Keratinocyte (primary cell): ENCODE measurements at regions not wholly inside any gene's neighbourhood (a gene's known extent, or its start where the extent isn't known, plus 50 kb on each side); places are given as distances from the start of the nearest gene placed in this dataset.

Source experiments
- DNase-seq: peaks from one replicate; pipeline ENCODE4 v3.0.0-alpha.2; 2011; ENCODE audit warnings: low read depth, missing footprints, low spot score
- FAIRE-seq: peaks from 2 replicates; lab custom pipeline; 2011; peaks lifted over from hg19 to GRCh38; lab: Jason Lieb, UNC
- H2AFZ ChIP-seq: 2 replicates; pipeline ENCODE4 v1.6.0; 2012; ENCODE audit warnings: low read length, control low read depth, inconsistent platforms; ENCODE audit not compliant: control insufficient read depth
- H3K27ac ChIP-seq: 2 replicates; pipeline ENCODE4 v1.5.1; 2011; ENCODE audit warnings: low read length; ENCODE audit not compliant: control insufficient read depth, insufficient read depth
- H3K27me3 ChIP-seq: 3 replicates; pipeline ENCODE4 v1.6.0; 2011; ENCODE audit warnings: low read length; ENCODE audit not compliant: control insufficient read depth, insufficient read depth; ENCODE audit errors: extremely low read depth
- H3K36me3 ChIP-seq, 2 experiments: 2 replicates in 1 of 2; 3 replicates in 1 of 2; pipeline ENCODE4 v1.5.1; 2011; ENCODE audit warnings: low read length in 2 of 2, mild to moderate bottlenecking in 1 of 2; ENCODE audit not compliant: control insufficient read depth in 2 of 2, insufficient read depth in 2 of 2; ENCODE audit errors: extremely low read depth in 1 of 2
- H3K4me1 ChIP-seq: 3 replicates; pipeline ENCODE4 v1.5.1; 2011; ENCODE audit warnings: low read length; ENCODE audit not compliant: control insufficient read depth, insufficient read depth; ENCODE audit errors: extremely low read depth
- H3K4me2 ChIP-seq: 3 replicates; pipeline ENCODE4 v1.6.0; 2011; ENCODE audit warnings: low read depth, low read length; ENCODE audit not compliant: control insufficient read depth, insufficient read depth; ENCODE audit errors: extremely low read depth
- H3K4me3 ChIP-seq, 3 experiments: fragments of 200-600 bp in 1 of 3; sonication (generic) in 1 of 3; 2 replicates in 2 of 3; 3 replicates in 1 of 3; pipeline ENCODE4 v1.5.1; 2011 to 2016; ENCODE audit warnings: low read length in 3 of 3, mild to moderate bottlenecking in 3 of 3, control low read depth in 2 of 3, inconsistent platforms in 1 of 3, low read depth in 1 of 3, mixed read lengths in 1 of 3, mixed run types in 1 of 3, moderate library complexity in 1 of 3; ENCODE audit not compliant: control insufficient read depth in 2 of 3, insufficient read depth in 2 of 3; ENCODE audit errors: extremely low read depth in 1 of 3
- H3K79me2 ChIP-seq: 2 replicates; pipeline ENCODE4 v1.6.0; 2012; ENCODE audit warnings: low read length; ENCODE audit not compliant: control insufficient read depth, insufficient read depth
- H3K9ac ChIP-seq: 3 replicates; pipeline ENCODE4 v1.6.0; 2011; ENCODE audit warnings: low read length; ENCODE audit not compliant: control insufficient read depth, insufficient read depth; ENCODE audit errors: extremely low read depth
- H3K9me1 ChIP-seq: 3 replicates; pipeline ENCODE4 v1.6.0; 2011; ENCODE audit warnings: low read length; ENCODE audit not compliant: control insufficient read depth, insufficient read depth; ENCODE audit errors: extremely low read depth
- H3K9me3 ChIP-seq: 2 replicates; pipeline ENCODE4 v1.5.1; 2012; ENCODE audit warnings: low read depth, low read length; ENCODE audit not compliant: control insufficient read depth
- H4K20me1 ChIP-seq: 3 replicates; pipeline ENCODE4 v1.6.0; 2011; ENCODE audit warnings: low read length; ENCODE audit not compliant: control insufficient read depth, insufficient read depth; ENCODE audit errors: extremely low read depth
- CTCF ChIP-seq, 3 experiments: IDR thresholded peaks in 1 of 3; conservative IDR thresholded peaks in 1 of 3; optimal IDR thresholded peaks in 1 of 3; 2 replicates in 2 of 3; 3 replicates in 1 of 3; pipeline versions ENCODE3 to v1.5.1; 2011; ENCODE audit warnings: low read length in 3 of 3, mild to moderate bottlenecking in 3 of 3, moderate library complexity in 2 of 3, control low read depth in 1 of 3, inconsistent platforms in 1 of 3; ENCODE audit not compliant: insufficient read depth in 2 of 3; ENCODE audit errors: extremely low read depth in 1 of 3
- EZH2 ChIP-seq: IDR thresholded peaks from one replicate; pipeline ENCODE4 v1.6.1; 2012; ENCODE audit warnings: inconsistent platforms, mild to moderate bottlenecking, low read length, moderate library complexity
- dilution Hi-C: fragments of 300-500 bp; cut with MboI; formaldehyde crosslinking; loops from one replicate; pipeline ENCODE4 v1.7.0; 2020; ENCODE audit warnings: low sequenced_read_pairs; ENCODE audit not compliant: extremely low pct_ligation_motif_present

- dilution Hi-C loops, result no loop called here
- no peak overlapping the region for H3K27ac ChIP-seq
Observed at GRCh38 chr5:88644676-88645075, 238.3 kb downstream of the MEF2C start.

GRCh38 chr5:88643315-88643714 lies 239.7 kb downstream of the MEF2C start:
- no peak for FAIRE-seq
- DNase-seq, result no peak
- H3K4me3 ChIP-seq, result no peak overlapping the region
- H3K27ac ChIP-seq, result no peak overlapping the region
- no peak overlapping the region for H3K9ac ChIP-seq
- no peaks in the 10 kb centered on the region for H4K20me1 ChIP-seq
- no peak overlapping the region for H3K4me2 ChIP-seq
- H3K27me3 ChIP-seq, result no peaks in the 10 kb centered on the region
- H3K4me1 ChIP-seq, result no peaks in the 10 kb centered on the region
- H2AFZ ChIP-seq, result no peak overlapping the region
- H3K36me3 ChIP-seq, result no peaks in the 10 kb centered on the region
- H3K9me3 ChIP-seq, result no peaks in the 10 kb centered on the region
- no peaks in the 10 kb centered on the region for H3K79me2 ChIP-seq
- no peaks in the 10 kb centered on the region for H3K9me1 ChIP-seq
- dilution Hi-C loops, result no loop called here
- no peak for TF ChIP-seq CTCF (optimal IDR thresholded peaks at IDR 0.05 in 1 of 3, IDR thresholded peaks at IDR 0.05 in 1 of 3, conservative IDR thresholded peaks at IDR 0.05 in 1 of 3; ENCODE audit: extremely low read depth in 1 of 3, insufficient read depth in 2 of 3, low read length in 3 of 3)
- TF ChIP-seq EZH2, result no peak

More at GRCh38 chr5:88644676-88645075, 238.3 kb downstream of the MEF2C start:
- Histone ChIP-seq H4K20me1 (no peaks in the 10 kb centered on the region), H2AFZ (no peak overlapping the region), H3K36me3 (no peaks in the 10 kb centered on the region), H3K27me3 (no peaks in the 10 kb centered on the region), H3K4me3 (no peak overlapping the region), H3K9ac (no peak overlapping the region), H3K4me2 (no peak overlapping the region), H3K79me2 (no peaks in the 10 kb centered on the region), H3K4me1 (no peaks in the 10 kb centered on the region), H3K9me1 (no peaks in the 10 kb centered on the region), H3K9me3 (no peaks in the 10 kb centered on the region)
- no peak for TF ChIP-seq CTCF (optimal IDR thresholded peaks at IDR 0.05 in 1 of 3, IDR thresholded peaks at IDR 0.05 in 1 of 3, conservative IDR thresholded peaks at IDR 0.05 in 1 of 3; ENCODE audit: extremely low read depth in 1 of 3, insufficient read depth in 2 of 3, low read length in 3 of 3)
- TF ChIP-seq EZH2, result no peak
- no peak for FAIRE-seq
- no peak for DNase-seq
